ENCODE measurements at regions not wholly inside any gene's neighbourhood (a gene's known extent, or its start where the extent isn't known, plus 50 kb on each side); places are given as distances from the start of the nearest gene placed in this dataset.

DNA sequence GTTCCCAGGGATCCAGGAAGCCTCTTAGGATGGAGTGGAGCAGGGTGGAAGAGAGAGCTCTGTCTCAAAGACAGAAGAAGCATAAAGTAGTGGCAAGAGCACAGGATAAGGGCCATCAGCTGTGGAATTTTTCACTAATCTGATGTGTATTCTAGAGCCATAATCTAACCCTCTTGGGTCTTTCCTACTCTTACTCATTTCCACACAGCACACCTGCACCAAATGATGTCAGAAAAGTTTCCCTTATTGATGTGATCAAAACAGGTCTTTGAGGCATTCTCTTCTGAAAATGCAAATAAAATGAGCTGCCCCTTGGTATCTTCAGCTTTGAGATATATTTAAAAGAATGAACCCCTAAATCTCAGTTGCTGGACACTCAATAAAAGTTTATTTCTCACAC lies 415.1 kb upstream of the CHST9 start:
- TF ChIP-seq CTCF (IDR thresholded peaks at IDR 0.05) (no peak), POLR2AphosphoS5 (IDR thresholded peaks at IDR 0.05) (no peak), POLR2A (IDR thresholded peaks at IDR 0.05) (no peak)
